ENCODE measurements at regions not wholly inside any gene's neighbourhood (a gene's known extent, or its start where the extent isn't known, plus 50 kb on each side); places are given as distances from the start of the nearest gene placed in this dataset.
"Not testable (repeated sequence)": the region's sequence is repeated elsewhere in the genome, so short reads cannot be mapped to it uniquely, and the experiment has no call there.

- H3K27me3 Mint-ChIP-seq (ENCODE audit: insufficient read depth) = peaks cover 4% of the 10 kb centered on the region
- H3K4me1 ChIP-seq (ENCODE audit: control insufficient read depth, insufficient read depth, low read length) = no peaks in the 10 kb centered on the region
- H3K4me3 ChIP-seq (ENCODE audit: low read length) = no peak overlapping the region
- H3K27ac Mint-ChIP-seq = no peak overlapping the region
- H3K4me1 Mint-ChIP-seq = peaks cover 5% of the 10 kb centered on the region
- H3K27me3 ChIP-seq (ENCODE audit: control insufficient read depth, insufficient read depth, low read length, poor library complexity, severe bottlenecking) = no peaks in the 10 kb centered on the region
- peaks cover 53% of the 10 kb centered on the region for H3K9me3 Mint-ChIP-seq
- peaks cover 87% of the 10 kb centered on the region for H3K9me3 ChIP-seq (ENCODE audit: control insufficient read depth, low read length)
- no peak for TF ChIP-seq CTCF (conservative IDR thresholded peaks at IDR 0.05)
- H3K9ac ChIP-seq (ENCODE audit: extremely low read depth, low read length, poor library complexity, severe bottlenecking) = no peak overlapping the region
- no peak overlapping the region for H3K4me3 Mint-ChIP-seq
- no peak overlapping the region for H3K27ac ChIP-seq (ENCODE audit: low read depth, low read length)
- H3K36me3 Mint-ChIP-seq (ENCODE audit: low read depth) = no peaks in the 10 kb centered on the region
- no peak for DNase-seq
- WGBS, 2 experiments (ENCODE audit: insufficient coverage in 1 of 2, insufficient read length in 1 of 2) = 42% methylated on average over 1 of the region's 1 CpG; no CpG with 5 or more reads in 1 of the 2 experiments
- H3K36me3 ChIP-seq (ENCODE audit: control insufficient read depth, insufficient read depth, low read length) = no peaks in the 10 kb centered on the region
Measured at GRCh38 chr19:23542562-23542961, 144.4 kb downstream of the ZNF675 start.

- no peak for DNase-seq
- Mint-ChIP-seq H3K27ac (no peak overlapping the region), H3K4me3 (no peak overlapping the region), H3K4me1 (peaks cover 5% of the 10 kb centered on the region), H3K27me3 (ENCODE audit: insufficient read depth) (peaks cover 4% of the 10 kb centered on the region), H3K9me3 (peaks cover 48% of the 10 kb centered on the region), H3K36me3 (ENCODE audit: low read depth) (no peaks in the 10 kb centered on the region)
- Histone ChIP-seq H3K27ac (ENCODE audit: low read depth, low read length) (no peak overlapping the region), H3K4me3 (ENCODE audit: low read length) (no peak overlapping the region), H3K36me3 (ENCODE audit: control insufficient read depth, insufficient read depth, low read length) (no peaks in the 10 kb centered on the region), H3K9ac (ENCODE audit: extremely low read depth, low read length, poor library complexity, severe bottlenecking) (no peak overlapping the region), H3K27me3 (ENCODE audit: control insufficient read depth, insufficient read depth, low read length, poor library complexity, severe bottlenecking) (no peaks in the 10 kb centered on the region), H3K9me3 (ENCODE audit: control insufficient read depth, low read length) (peaks cover 87% of the 10 kb centered on the region), H3K4me1 (ENCODE audit: control insufficient read depth, insufficient read depth, low read length) (no peaks in the 10 kb centered on the region)
- 52 to 80% methylated on average over 1 of the region's 1 CpG for WGBS, 2 experiments (ENCODE audit: insufficient coverage in 1 of 2, insufficient read length in 1 of 2)
- TF ChIP-seq CTCF (conservative IDR thresholded peaks at IDR 0.05) = no peak
Measured at GRCh38 chr19:23541991-23542390, 145.0 kb downstream of the ZNF675 start.

GRCh38 chr19:23540180-23540579 is 144.9 kb upstream of the ZNF91 start:
- not testable (repeated sequence) for H3K36me3 ChIP-seq (ENCODE audit: control insufficient read depth, insufficient read depth, low read length); H3K4me3 Mint-ChIP-seq; H3K4me1 Mint-ChIP-seq; H3K27me3 Mint-ChIP-seq (ENCODE audit: insufficient read depth); H3K4me1 ChIP-seq (ENCODE audit: control insufficient read depth, insufficient read depth, low read length); H3K36me3 Mint-ChIP-seq (ENCODE audit: low read depth); H3K27ac ChIP-seq (ENCODE audit: low read depth, low read length); H3K27ac Mint-ChIP-seq; H3K27me3 ChIP-seq (ENCODE audit: control insufficient read depth, insufficient read depth, low read length, poor library complexity, severe bottlenecking); DNase-seq; H3K9ac ChIP-seq (ENCODE audit: extremely low read depth, low read length, poor library complexity, severe bottlenecking); H3K4me3 ChIP-seq (ENCODE audit: low read length)
- WGBS, 2 experiments (ENCODE audit: insufficient coverage in 1 of 2, insufficient read length in 1 of 2) = 35% methylated on average over 1 of the region's 1 CpG; no CpG with 5 or more reads in 1 of the 2 experiments
- H3K9me3 Mint-ChIP-seq = peaks cover 52% of the 10 kb centered on the region
- peaks cover 85% of the 10 kb centered on the region for H3K9me3 ChIP-seq (ENCODE audit: control insufficient read depth, low read length)

- no peak overlapping the region for H3K27ac ChIP-seq (ENCODE audit: low read depth, low read length)
- H3K9me3 Mint-ChIP-seq = peaks cover 55% of the 10 kb centered on the region
- no peaks in the 10 kb centered on the region for H3K36me3 Mint-ChIP-seq (ENCODE audit: low read depth)
- no peak overlapping the region for H3K9ac ChIP-seq (ENCODE audit: extremely low read depth, low read length, poor library complexity, severe bottlenecking)
- H3K27me3 ChIP-seq (ENCODE audit: control insufficient read depth, insufficient read depth, low read length, poor library complexity, severe bottlenecking) = no peaks in the 10 kb centered on the region
- H3K9me3 ChIP-seq (ENCODE audit: control insufficient read depth, low read length) = peaks cover 85% of the 10 kb centered on the region
- no peaks in the 10 kb centered on the region for H3K36me3 ChIP-seq (ENCODE audit: control insufficient read depth, insufficient read depth, low read length)
- no peak for TF ChIP-seq CTCF (conservative IDR thresholded peaks at IDR 0.05)
- H3K27me3 Mint-ChIP-seq (ENCODE audit: insufficient read depth) = no peaks in the 10 kb centered on the region
- 75 to 91% methylated on average over 1 of the region's 2 CpGs for WGBS, 2 experiments (ENCODE audit: insufficient coverage in 1 of 2, insufficient read length in 1 of 2)
- H3K4me3 ChIP-seq (ENCODE audit: low read length) = no peak overlapping the region
- H3K4me1 ChIP-seq (ENCODE audit: control insufficient read depth, insufficient read depth, low read length) = no peaks in the 10 kb centered on the region
- H3K4me1 Mint-ChIP-seq = peaks cover 5% of the 10 kb centered on the region
- H3K4me3 Mint-ChIP-seq = no peak overlapping the region
- H3K27ac Mint-ChIP-seq = no peak overlapping the region
- no peak for DNase-seq
Measured at GRCh38 chr19:23539499-23539898, 144.2 kb upstream of the ZNF91 start.

- not testable (repeated sequence) for H3K9ac ChIP-seq (ENCODE audit: extremely low read depth, low read length, poor library complexity, severe bottlenecking); H3K27me3 Mint-ChIP-seq (ENCODE audit: insufficient read depth); H3K27ac Mint-ChIP-seq; H3K4me3 Mint-ChIP-seq; H3K27ac ChIP-seq (ENCODE audit: low read depth, low read length); H3K4me1 Mint-ChIP-seq; H3K36me3 Mint-ChIP-seq (ENCODE audit: low read depth); H3K27me3 ChIP-seq (ENCODE audit: control insufficient read depth, insufficient read depth, low read length, poor library complexity, severe bottlenecking); H3K4me3 ChIP-seq (ENCODE audit: low read length); H3K4me1 ChIP-seq (ENCODE audit: control insufficient read depth, insufficient read depth, low read length); H3K36me3 ChIP-seq (ENCODE audit: control insufficient read depth, insufficient read depth, low read length); DNase-seq
- H3K9me3 Mint-ChIP-seq = peaks cover 57% of the 10 kb centered on the region
- peaks cover 73% of the 10 kb centered on the region for H3K9me3 ChIP-seq (ENCODE audit: control insufficient read depth, low read length)
Measured at GRCh38 chr19:23537136-23537535, 141.9 kb upstream of the ZNF91 start.

Data from endodermal cell (in vitro differentiated cells).